Muscle of back (tissue), 3 donors: ENCODE measurements at regions not wholly inside any gene's neighbourhood (a gene's known extent, or its start where the extent isn't known, plus 50 kb on each side); places are given as distances from the start of the nearest gene placed in this dataset.

Experiments
- DNase-seq, 3 donors: peaks; one replicate each; pipeline versions ENCODE4 v3.0.0 to v3.0.0-alpha.2; 2013

GRCh38 chr12:111222027-111222414, 146.9 kb downstream of the PHETA1 start:
- no peak for DNase-seq

- DNase-seq: no peak
These were observed 147.6 kb downstream of the PHETA1 start for GRCh38 chr12:111221062-111222026.

GRCh38 chr12:111220363-111220762, 148.5 kb downstream of the PHETA1 start:
- DNase-seq: no peak

- no peak for DNase-seq
These were observed 149.5 kb downstream of the PHETA1 start for GRCh38 chr12:111219440-111219839.

- no peak for DNase-seq
These were observed 150.4 kb downstream of the PHETA1 start for GRCh38 chr12:111218499-111218898.

GRCh38 chr12:111216387-111217159, 152.3 kb downstream of the PHETA1 start:
- DNase-seq: no peak

GRCh38 chr12:111215881-111216280, 153.0 kb downstream of the PHETA1 start:
- DNase-seq: no peak

GRCh38 chr12:111214401-111214800, 154.5 kb downstream of the PHETA1 start:
- no peak for DNase-seq

- DNase-seq: no peak
These were observed 155.3 kb downstream of the PHETA1 start for GRCh38 chr12:111213561-111213960.

GRCh38 chr12:111212814-111213456, 156.0 kb downstream of the PHETA1 start:
- no peak for DNase-seq

- peak; percentile 4 to 27 (median 12) for DNase-seq
These were observed 156.8 kb downstream of the PHETA1 start for GRCh38 chr12:111211910-111212757.

- no peak for DNase-seq
These were observed 159.1 kb downstream of the PHETA1 start for GRCh38 chr12:111209811-111210210.

GRCh38 chr12:111207761-111208160, 161.1 kb downstream of the PHETA1 start:
- no peak for DNase-seq

GRCh38 chr12:111204788-111205241, 164.1 kb downstream of the PHETA1 start:
- no peak for DNase-seq

GRCh38 chr12:111203969-111204368, 164.9 kb downstream of the PHETA1 start:
- no peak for DNase-seq

GRCh38 chr12:111203446-111203845, 165.4 kb downstream of the PHETA1 start:
- no peak for DNase-seq

- DNase-seq: no peak
These were observed 166.5 kb downstream of the PHETA1 start for GRCh38 chr12:111202237-111202915.

GRCh38 chr12:111201495-111202236, 167.2 kb downstream of the PHETA1 start:
- no peak for DNase-seq

- DNase-seq: no peak
These were observed 167.9 kb downstream of the PHETA1 start for GRCh38 chr12:111201036-111201435.
